HG02642 (cell line): ENCODE measurements at regions not wholly inside any gene's neighbourhood (a gene's known extent, or its start where the extent isn't known, plus 50 kb on each side); places are given as distances from the start of the nearest gene placed in this dataset.
"Not testable (repeated sequence)": the region's sequence is repeated elsewhere in the genome, so short reads cannot be mapped to it uniquely, and the experiment has no call there.

Source experiments
- ATAC-seq: cut with Tn5 transposase; IDR thresholded peaks from one replicate; pipeline ENCODE4 v1.9.1; 2021; ENCODE audit warnings: mild to moderate bottlenecking; ENCODE audit not compliant: unreplicated experiment, poor library complexity

DNA sequence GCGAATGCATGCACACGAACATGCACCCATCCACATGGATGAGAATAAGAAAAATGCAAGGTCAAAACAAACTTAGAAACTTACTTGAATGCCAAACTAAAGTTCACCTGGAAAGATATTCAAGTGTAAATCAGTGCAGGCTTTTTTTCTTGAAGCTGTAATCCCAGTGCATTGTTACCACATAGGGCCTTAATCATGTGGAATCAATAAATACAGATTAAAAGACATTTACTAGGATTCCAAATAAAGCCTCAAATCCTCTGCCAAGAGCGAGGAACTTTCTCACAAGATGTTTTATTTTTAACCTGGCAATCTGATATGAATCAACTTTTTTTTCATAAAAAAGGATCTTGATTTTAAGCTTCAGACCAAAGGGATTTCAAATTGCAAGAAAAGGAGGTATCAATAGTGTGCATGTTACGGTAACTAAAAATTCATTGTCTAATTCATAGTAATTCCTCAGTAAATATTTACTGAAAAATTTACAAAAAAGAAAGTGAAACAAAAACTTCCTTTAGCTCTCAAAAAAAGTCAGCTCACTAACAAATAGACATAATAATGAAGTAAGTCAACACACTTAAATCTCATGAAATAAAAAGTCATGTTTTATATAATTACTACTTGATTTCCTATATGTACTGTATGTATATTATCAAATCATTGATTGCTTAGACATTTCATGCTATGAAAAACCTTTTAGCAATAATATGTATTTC, 978.6 kb downstream of the PLOD2 start:
- ATAC-seq: no peak

DNA sequence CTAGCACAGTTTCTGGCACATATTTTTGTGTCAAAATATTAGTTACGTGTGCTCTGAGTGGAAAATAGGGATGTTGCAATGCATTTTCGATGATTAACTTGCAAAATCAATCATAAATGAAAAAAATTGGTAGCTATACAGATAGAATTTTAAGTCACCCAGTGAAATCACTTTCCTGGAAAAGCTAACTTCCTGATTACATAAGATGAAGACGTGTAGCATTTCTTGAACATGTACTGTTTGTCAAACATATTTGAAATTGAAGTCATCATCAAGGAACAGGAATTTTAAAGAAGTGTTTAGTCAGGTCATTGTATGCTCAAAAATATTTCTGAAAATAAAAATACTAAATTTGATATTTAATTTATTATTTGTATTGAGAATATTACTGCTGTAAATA, 977.7 kb downstream of the PLOD2 start:
- no peak for ATAC-seq

- no peak for ATAC-seq
These were observed 972.8 kb downstream of the PLOD2 start for GRCh38 chr3:145188079-145188770.

DNA sequence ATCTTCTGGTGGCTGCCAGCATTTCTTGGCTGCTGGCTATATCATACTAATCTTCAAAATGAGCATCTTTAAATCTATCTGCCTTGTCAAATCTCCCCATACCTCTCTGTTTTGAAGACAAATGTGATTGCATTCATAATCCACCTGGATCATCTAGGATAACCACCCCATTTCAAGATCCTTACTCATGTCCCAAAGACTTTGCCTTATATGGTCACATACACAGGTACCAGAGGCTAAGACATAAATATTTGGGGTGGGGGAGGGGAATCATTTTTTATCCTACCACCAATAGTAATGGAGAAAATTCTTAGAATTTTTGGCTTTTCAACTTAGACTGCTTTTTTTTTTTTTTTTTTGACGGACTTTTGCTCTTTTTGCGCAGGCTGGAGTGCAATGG, 970.8 kb downstream of the PLOD2 start:
- ATAC-seq: no peak

DNA sequence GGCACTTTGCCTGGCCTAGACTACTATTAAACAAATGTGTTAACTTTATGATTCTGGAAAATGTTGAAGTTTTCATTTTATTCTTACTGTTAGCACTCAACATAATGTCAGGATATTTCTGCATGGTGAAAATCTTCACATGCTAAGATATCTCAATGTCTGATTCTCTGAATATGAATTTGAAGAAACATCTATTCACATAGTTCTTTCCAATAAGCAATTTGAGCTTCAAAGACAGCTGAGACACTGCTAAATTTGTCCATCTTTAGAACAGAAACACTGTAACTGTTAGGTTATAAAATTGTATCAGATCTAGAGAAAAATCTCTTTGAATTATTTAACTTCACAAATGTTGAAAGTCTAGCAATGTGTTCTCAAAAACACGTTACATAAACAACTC, 970.2 kb downstream of the PLOD2 start:
- no peak for ATAC-seq

DNA sequence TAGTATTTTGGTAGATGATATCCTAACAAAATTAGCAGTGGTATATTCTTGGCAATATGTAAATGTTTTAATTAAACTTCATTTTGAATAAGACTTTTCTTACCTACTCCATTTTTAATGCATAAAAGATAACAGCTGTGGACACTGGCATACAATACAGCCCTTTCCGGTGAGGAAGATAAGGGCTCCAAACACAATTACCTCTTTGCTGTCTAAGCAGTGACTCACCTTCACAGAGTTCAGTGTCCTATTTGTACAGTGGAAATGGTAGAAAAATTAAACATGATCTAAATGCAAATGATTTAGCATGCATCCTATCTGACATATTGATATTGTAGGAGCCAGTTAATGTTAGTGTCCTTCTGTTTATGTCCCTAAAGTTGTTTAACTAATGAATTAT, 969.4 kb downstream of the PLOD2 start:
- no peak for ATAC-seq

DNA sequence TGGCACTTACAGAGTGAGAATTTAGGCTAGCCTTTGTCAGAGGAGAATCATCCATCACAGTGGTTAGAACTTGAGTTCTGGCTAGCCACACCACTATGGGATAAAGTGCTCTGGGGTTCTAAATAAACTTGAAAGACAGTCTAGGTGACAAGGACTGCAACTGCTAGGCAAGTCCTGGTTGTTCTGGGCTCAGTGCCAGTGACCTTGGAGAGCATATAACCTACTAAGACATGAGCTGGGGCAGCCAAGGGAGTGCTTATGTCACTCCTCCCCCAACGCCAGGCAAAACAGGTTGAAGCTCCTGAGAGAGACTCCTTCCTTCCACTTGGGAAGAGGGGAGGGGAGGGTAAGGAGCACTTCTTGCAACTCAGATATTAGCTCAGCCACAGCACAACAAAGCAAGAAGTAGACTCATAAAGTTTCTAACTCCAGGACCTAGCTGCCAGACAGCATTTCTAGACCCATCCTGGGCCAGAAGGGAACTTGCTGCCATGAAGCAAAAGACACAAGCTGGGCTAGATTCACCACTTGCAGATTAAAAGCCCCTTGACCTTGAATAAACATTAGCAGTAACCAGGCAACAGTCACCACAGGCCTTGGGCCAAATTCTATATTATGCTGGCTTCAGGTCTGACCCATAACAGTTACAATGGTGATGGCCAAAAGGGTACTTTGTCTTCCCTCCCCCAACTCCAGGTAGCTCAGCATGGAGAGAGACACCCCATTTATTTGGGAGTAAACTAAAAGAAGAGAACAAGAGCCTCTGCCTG, 963.7 kb downstream of the PLOD2 start:
- no peak for ATAC-seq

GRCh38 chr3:145197821-145198220, 963.2 kb downstream of the PLOD2 start:
- ATAC-seq: no peak

DNA sequence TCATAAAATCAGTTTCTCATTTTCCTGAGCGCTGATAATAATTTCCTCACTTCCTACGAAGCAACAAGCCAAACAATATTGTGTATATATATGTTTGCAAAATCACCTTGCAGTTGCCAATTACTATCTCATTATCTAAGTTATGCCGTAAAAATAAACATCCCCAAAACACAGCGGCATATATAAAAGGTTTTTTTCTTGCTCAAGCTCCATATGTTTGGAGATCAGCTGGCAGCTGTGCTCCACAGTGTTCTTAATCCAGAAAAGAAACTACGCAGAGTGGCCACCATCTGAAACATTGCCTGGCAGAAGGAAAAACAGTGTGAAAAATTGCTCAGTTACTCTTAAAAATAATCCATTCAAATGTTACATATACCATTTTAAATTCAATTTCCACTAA, 951.4 kb downstream of the PLOD2 start:
- ATAC-seq: no peak

DNA sequence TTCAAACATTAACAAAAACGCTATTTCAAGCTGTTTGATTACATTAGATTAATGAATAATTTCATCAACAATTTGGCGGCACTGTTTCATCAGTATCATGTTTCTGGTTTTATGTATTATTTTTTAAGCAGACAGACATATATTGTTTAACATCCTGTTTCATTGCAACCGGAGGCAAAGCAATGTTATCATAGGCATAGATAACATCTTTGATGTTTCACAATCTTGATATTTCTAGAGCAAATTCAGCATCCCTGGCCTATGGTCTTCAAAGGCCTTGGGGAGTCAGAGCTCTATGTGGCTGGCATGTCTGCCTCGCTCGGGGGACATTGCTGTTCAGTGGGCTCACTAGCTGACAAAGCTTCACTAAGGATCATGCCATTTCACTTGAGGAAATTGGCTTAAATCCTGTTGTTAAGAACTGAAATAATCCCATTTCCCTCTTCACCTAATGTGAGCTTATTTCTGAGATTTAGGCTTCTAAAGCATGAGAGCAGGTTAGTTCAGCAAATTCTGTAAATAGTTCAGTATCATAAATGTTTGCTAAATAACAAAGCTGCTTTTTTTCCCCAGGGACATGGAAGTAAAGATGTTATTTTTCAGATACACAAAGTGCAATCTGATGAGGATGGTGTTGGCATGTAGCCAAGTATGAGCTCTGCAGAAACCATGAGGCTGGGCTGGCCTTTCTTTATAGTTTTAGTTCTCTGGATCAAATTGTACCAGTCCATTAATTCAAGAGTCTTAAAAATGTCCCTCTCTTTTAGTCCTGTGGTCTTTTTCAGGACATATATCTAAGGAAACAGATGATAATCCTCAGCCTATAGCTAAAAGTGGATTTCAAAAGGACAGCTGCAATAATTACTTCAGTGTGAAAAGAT, 941.4 kb downstream of the PLOD2 start:
- no peak for ATAC-seq

DNA sequence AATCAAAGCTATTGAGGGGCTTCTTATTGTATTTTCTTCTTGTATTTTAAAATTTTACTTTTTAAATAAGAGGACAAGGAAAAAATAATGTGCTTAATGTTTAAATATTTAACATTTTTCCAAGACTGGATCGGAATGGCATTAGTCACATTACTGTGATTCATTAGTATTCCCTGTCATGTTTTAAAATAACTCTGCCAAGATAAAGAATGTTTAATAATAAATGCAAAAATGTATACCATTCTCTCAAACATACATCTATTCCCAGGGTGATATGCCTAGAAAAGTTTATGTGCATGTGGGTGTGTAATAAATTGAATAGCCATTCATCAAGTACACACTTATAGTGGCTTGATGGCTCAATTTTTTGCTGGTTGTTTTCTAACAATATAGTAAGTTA, 936.1 kb downstream of the PLOD2 start:
- no peak for ATAC-seq

DNA sequence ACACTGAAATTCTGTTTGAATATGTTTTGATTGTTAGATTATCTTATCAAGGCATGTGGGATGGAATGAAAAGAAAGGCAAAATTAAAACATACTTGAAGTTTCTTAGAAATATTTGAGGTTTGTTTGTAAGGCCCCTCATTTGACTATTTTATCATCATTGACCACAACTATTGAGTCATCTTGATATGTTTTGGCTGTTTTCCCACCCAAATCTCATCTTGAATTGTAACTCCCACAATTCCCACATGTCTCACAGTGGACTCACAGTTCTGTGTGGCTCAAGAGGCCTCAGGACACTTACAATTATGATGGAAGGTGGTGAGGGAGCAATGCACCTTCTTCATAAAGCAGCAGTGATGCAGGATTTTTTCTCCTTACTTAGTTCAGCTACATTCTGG, 917.1 kb downstream of the PLOD2 start:
- no peak for ATAC-seq

GRCh38 chr3:145244327-145244726, 916.7 kb downstream of the PLOD2 start:
- no peak for ATAC-seq

DNA sequence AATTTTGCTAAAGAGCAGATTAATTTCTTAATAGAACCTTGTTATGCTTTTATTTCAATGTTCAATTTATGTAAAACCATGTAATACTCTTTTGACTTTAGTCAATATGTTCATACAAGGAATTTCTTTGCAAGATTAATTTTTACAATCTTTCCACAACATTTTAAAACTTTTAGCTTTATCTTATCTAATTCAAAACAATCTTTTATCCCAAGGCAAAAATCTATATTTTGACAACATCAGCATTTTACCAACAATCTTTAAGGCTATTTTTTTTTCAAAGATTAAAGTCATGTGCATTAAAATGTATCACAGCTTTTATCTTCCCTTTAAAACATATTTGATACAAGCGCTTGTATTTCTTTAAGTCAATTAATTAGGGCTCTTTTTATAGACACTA, 914.7 kb downstream of the PLOD2 start:
- ATAC-seq: no peak

DNA sequence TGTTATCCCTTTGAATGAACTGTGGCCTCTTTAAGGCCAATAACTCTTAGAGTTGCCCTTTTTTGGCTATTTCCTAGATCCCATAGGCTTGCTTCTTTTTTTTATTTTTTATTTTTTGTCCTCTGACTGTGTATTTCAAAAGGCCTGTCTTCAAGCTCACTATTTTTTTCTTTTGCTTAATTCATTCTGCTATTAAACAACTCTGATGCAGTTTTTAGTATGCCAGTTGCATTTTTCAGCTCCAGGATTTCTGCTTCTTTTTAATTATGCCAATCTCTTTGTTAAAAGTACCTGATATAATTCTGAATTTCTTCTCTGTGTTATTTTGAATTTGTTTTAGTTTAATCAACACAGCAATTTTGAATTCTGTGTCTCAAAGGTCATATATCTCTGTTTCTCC, 912.1 kb downstream of the PLOD2 start:
- no peak for ATAC-seq

DNA sequence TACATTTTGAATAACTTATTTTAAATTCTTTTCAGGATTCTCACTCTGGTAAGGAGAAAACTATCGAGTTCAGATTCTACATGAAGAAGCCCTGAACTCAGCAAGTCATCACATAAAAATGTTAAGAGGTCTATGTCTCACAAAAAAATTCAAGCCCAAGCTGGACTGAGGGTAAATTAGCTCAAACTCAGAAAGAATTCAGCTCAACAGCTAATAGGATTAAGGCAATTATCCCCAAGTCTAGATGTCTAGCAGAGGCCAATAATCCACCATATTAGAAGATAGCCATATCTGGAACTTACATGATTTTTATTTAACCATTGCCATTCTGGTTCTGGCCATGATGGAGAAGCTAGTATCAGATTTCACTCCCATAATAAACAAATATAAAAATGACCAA, 909.7 kb downstream of the PLOD2 start:
- no peak for ATAC-seq

GRCh38 chr3:145257967-145258366, 903.0 kb downstream of the PLOD2 start:
- not testable (repeated sequence) for ATAC-seq

DNA sequence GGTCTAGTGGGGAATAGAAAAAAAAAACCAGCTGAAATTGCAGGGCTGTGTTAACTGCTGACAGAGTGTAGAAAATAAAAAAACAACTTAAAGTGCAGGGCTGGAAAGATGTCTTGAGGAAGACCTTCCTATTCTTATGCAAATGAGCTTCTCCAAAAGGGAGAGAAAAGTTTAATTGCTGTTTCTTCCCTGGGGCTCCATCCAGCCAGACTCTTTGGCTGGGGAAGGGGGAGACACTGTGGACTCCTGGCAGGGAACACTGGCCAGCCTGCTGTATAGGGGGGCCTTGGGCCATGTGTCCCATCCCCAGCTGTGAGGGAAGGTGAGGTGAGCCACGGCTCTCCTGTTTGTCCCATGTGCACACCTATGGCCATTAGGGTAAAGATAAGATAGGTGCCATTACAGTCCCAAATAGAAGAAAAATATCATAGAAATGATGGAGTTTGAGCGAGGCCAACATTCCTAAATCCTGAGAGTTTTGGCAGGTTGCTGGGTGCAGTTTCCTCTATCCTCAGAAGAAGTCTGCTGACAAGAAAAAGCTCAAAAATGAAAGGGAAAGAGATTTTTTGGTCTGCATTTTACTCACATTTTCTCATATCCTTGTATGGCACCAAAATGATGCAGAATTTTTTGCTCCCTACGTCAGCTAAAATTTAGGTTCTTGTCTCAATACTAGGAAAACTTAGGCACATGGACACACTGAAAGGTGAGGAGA, 901.7 kb downstream of the PLOD2 start:
- no peak for ATAC-seq

GRCh38 chr3:145263458-145263857, 897.5 kb downstream of the PLOD2 start:
- ATAC-seq: not testable (repeated sequence)

DNA sequence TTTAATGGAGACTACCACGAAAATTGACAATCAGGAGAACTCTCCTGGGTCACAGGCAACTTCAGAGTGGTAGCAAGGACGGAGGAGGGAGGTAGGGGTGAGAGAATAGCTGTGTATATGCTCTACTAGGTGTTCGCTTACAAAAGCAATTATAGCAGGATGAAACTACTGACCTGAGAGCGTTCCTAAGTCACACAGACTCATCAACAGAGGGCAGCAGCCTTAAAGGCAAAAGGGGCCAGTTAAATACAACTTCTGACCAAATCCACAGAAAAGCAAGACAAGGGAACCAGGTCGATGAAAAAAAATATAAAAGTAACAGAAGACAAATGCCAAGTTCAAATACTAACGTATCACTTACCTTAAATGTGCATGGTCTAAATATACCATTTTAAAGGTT, 894.6 kb downstream of the PLOD2 start:
- ATAC-seq: no peak
